ENCODE measurements at regions not wholly inside any gene's neighbourhood (a gene's known extent, or its start where the extent isn't known, plus 50 kb on each side); places are given as distances from the start of the nearest gene placed in this dataset.
"Not testable (repeated sequence)": the region's sequence is repeated elsewhere in the genome, so short reads cannot be mapped to it uniquely, and the experiment has no call there.

- no peak for TF ChIP-seq CTCF (IDR thresholded peaks at IDR 0.05)
- Histone ChIP-seq H3K4me1 (ENCODE audit: low read depth) (no peaks in the 10 kb centered on the region), H3K9me3 (peaks cover 17% of the 10 kb centered on the region), H3K36me3 (ENCODE audit: low read depth) (no peaks in the 10 kb centered on the region), H3K4me3 (no peak overlapping the region)
- DNase-seq = no peak
- intact Hi-C loops (cut with DNase I, micrococcal nuclease) = no loop called here
- ATAC-seq = no peak
Observed at GRCh38 chr2:175342085-175342484, 160.6 kb upstream of the ATP5MC3 start.

GRCh38 chr2:175330195-175330594 lies 148.7 kb upstream of the ATP5MC3 start:
- DNase-seq (no peak), ATAC-seq (no peak)
- no peak overlapping the region for H3K4me3 ChIP-seq
- no peaks in the 10 kb centered on the region for H3K36me3 ChIP-seq (ENCODE audit: low read depth)
- TF ChIP-seq CTCF (IDR thresholded peaks at IDR 0.05) = no peak
- intact Hi-C loops (cut with DNase I, micrococcal nuclease) = no loop called here
- H3K4me1 ChIP-seq (ENCODE audit: low read depth) = no peaks in the 10 kb centered on the region
- peaks cover 10% of the 10 kb centered on the region for H3K9me3 ChIP-seq

GRCh38 chr2:175326801-175327200 lies 145.3 kb upstream of the ATP5MC3 start:
- no peak for ATAC-seq
- DNase-seq = no peak

GRCh38 chr2:175326164-175326563 lies 144.7 kb upstream of the ATP5MC3 start:
- H3K4me1 ChIP-seq (ENCODE audit: low read depth); H3K4me3 ChIP-seq; H3K9me3 ChIP-seq; H3K36me3 ChIP-seq (ENCODE audit: low read depth); ATAC-seq; DNase-seq; intact Hi-C loops (cut with DNase I, micrococcal nuclease): not testable (repeated sequence)

More at GRCh38 chr2:175326801-175327200, 145.3 kb upstream of the ATP5MC3 start:
- no peaks in the 10 kb centered on the region for H3K36me3 ChIP-seq (ENCODE audit: low read depth)
- intact Hi-C loops (cut with DNase I, micrococcal nuclease) = no loop called here
- peaks cover 10% of the 10 kb centered on the region for H3K9me3 ChIP-seq
- H3K4me3 ChIP-seq = no peak overlapping the region
- no peaks in the 10 kb centered on the region for H3K4me1 ChIP-seq (ENCODE audit: low read depth)
- TF ChIP-seq CTCF (IDR thresholded peaks at IDR 0.05) = no peak

- no peak for TF ChIP-seq CTCF (IDR thresholded peaks at IDR 0.05)
- no peak for DNase-seq
- no peaks in the 10 kb centered on the region for H3K4me1 ChIP-seq (ENCODE audit: low read depth)
- intact Hi-C loops (cut with DNase I, micrococcal nuclease) = no loop called here
- no peak overlapping the region for H3K4me3 ChIP-seq
- peaks cover 10% of the 10 kb centered on the region for H3K9me3 ChIP-seq
- no peak for ATAC-seq
- no peaks in the 10 kb centered on the region for H3K36me3 ChIP-seq (ENCODE audit: low read depth)
Observed at GRCh38 chr2:175323162-175323561, 141.7 kb upstream of the ATP5MC3 start.

GRCh38 chr2:175318542-175318941 lies 137.0 kb upstream of the ATP5MC3 start:
- intact Hi-C loops (cut with DNase I, micrococcal nuclease) = no loop called here
- H3K36me3 ChIP-seq (ENCODE audit: low read depth) = no peaks in the 10 kb centered on the region
- DNase-seq (no peak), ATAC-seq (no peak)
- no peak overlapping the region for H3K4me3 ChIP-seq
- H3K9me3 ChIP-seq = no peaks in the 10 kb centered on the region
- no peaks in the 10 kb centered on the region for H3K4me1 ChIP-seq (ENCODE audit: low read depth)
- no peak for TF ChIP-seq CTCF (IDR thresholded peaks at IDR 0.05)

Measured in mucosa of descending colon (tissue), 3 donors.